ENCODE measurements at regions not wholly inside any gene's neighbourhood (a gene's known extent, or its start where the extent isn't known, plus 50 kb on each side); places are given as distances from the start of the nearest gene placed in this dataset.

- no peak for DNase-seq (ENCODE audit: low read depth)
Observed at GRCh38 chr6:16974704-16975359, 127.0 kb upstream of the STMND1 start.

- no peak for DNase-seq (ENCODE audit: low read depth)
Observed at GRCh38 chr6:16974387-16974673, 127.5 kb upstream of the STMND1 start.

- no peak for DNase-seq (ENCODE audit: low read depth)
Observed at GRCh38 chr6:16973545-16974386, 128.1 kb upstream of the STMND1 start.

- DNase-seq (ENCODE audit: low read depth): no peak
Observed at GRCh38 chr6:16973051-16973450, 128.8 kb upstream of the STMND1 start.

- DNase-seq (ENCODE audit: low read depth): no peak
Observed at GRCh38 chr6:16972535-16972934, 129.3 kb upstream of the STMND1 start.

GRCh38 chr6:16969699-16970655 lies 131.9 kb upstream of the STMND1 start:
- DNase-seq (ENCODE audit: low read depth): no peak

GRCh38 chr6:16968101-16968500 lies 133.7 kb upstream of the STMND1 start:
- DNase-seq (ENCODE audit: low read depth): no peak

- no peak for DNase-seq (ENCODE audit: low read depth)
Observed at GRCh38 chr6:16967470-16967817, 134.4 kb upstream of the STMND1 start.

- no peak for DNase-seq (ENCODE audit: low read depth)
Observed at GRCh38 chr6:16966791-16967469, 134.9 kb upstream of the STMND1 start.

GRCh38 chr6:16965689-16966088 lies 136.2 kb upstream of the STMND1 start:
- no peak for DNase-seq (ENCODE audit: low read depth)

- DNase-seq (ENCODE audit: low read depth): peak; percentile 73
Observed at GRCh38 chr6:16964553-16965499, 137.0 kb upstream of the STMND1 start.

- peak; percentile 32 for DNase-seq (ENCODE audit: low read depth)
Observed at GRCh38 chr6:16961577-16961976, 140.3 kb upstream of the STMND1 start.

- DNase-seq (ENCODE audit: low read depth): no peak
Observed at GRCh38 chr6:16959789-16960188, 142.1 kb upstream of the STMND1 start.

GRCh38 chr6:16956361-16956760 lies 145.5 kb upstream of the STMND1 start:
- no peak for DNase-seq (ENCODE audit: low read depth)

- no peak for DNase-seq (ENCODE audit: low read depth)
Observed at GRCh38 chr6:16955899-16956298, 146.0 kb upstream of the STMND1 start.

GRCh38 chr6:16953905-16954304 lies 147.9 kb upstream of the STMND1 start:
- DNase-seq (ENCODE audit: low read depth): no peak

GRCh38 chr6:16953446-16953845 lies 148.4 kb upstream of the STMND1 start:
- no peak for DNase-seq (ENCODE audit: low read depth)

- DNase-seq (ENCODE audit: low read depth): no peak
Observed at GRCh38 chr6:16950825-16951495, 150.9 kb upstream of the STMND1 start.

GRCh38 chr6:16950302-16950701 lies 151.5 kb upstream of the STMND1 start:
- DNase-seq (ENCODE audit: low read depth): no peak

GRCh38 chr6:16949716-16950115 lies 152.1 kb upstream of the STMND1 start:
- DNase-seq (ENCODE audit: low read depth): no peak
